GM21717 (cell line): ENCODE measurements at regions not wholly inside any gene's neighbourhood (a gene's known extent, or its start where the extent isn't known, plus 50 kb on each side); places are given as distances from the start of the nearest gene placed in this dataset.

Experiments used
- ATAC-seq: cut with Tn5 transposase; IDR thresholded peaks from one replicate; pipeline ENCODE4 v1.9.1; 2021; ENCODE audit warnings: mild to moderate bottlenecking, moderate library complexity; ENCODE audit not compliant: unreplicated experiment

DNA sequence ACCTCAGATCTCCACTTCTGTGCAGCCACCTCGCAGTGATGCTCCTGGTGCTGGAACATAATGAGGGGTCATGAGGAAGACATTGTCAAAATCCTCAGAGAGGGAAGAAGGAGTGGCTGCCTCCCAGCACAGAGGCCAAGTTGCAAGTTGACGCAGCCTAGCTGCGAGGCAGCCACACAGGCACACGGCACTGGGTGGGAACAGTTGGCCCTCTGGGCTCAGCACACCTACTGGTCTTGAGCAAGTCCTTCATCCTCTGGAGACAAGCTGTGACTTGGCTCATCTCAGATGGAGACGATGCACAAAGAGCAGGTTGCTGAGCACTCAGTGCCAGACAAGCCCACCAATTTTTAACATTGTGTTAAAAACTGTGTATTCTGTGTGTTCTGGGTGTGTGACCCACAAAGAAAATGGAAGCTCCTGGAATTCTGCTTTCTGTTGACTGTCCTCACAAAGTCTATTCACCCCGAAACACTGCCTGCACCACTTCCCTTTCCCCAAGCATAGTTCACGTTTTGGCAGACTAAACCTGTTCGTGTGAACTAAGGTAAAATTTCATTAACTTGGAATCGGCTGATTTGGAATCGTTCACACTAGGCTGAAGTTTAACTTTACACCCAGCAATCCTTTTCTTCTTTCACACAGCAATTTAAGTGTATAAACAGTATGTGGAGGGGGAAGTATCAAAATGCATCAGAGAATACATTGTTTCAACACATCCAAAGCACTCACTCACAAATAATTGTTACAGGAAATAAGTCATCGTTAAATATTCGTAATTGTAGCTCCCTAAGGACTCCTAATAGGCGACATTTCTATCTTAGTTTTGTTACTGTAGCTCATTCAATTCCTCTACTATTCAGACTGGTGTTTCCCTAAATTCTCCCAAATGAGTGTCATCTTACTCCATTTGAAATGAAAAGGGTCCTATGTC lies 266.6 kb upstream of the ID2 start:
- no peak for ATAC-seq

GRCh38 chr2:8416001-8416571 lies 265.8 kb upstream of the ID2 start:
- no peak for ATAC-seq

DNA sequence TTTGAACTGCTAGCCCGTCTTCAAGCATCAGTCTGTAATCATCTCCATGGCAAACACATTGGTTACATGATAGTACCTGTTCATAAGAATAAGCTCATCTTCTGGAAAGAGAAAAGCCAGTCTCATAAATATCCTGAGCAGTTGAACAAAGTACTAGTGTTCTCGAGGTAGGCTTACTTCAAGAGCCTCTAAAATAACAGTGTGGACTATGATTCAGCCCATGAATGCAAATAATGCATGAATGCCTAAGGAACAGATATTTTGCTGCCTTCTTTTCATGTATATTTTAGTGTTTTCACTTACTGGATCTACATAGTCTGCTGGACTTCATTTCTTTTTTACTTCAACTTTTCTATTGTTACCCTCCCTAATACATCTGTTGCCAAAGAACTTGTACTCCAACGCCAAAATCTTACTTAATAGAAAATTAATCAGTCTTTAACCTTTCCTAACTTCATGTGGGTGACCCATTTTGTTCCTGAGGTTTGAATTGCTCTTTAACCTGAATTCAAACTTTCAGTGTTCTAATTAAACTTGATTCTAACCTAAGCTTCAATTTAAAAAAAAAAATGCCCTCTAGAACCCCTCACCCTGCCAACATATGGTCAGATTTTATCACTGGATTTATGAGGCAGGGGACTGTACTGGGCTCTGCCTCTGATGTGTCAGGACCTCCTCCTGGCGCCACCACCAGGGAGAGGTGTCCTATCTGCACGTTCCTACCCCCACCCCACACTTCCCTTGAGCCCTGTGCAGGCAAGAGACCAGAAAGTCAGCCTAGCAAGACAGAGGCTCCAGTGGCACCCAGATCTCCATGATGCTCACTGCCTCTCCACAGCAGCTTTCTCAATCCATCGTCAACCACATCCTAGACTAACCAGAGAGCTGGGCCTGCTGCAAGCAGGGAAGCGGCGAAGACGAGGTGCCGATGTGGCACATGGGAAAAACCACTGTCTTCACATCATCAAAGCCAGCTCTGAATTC lies 264.7 kb upstream of the ID2 start:
- no peak for ATAC-seq

GRCh38 chr2:8418721-8419120 lies 263.1 kb upstream of the ID2 start:
- ATAC-seq = no peak

- ATAC-seq = no peak
Observed at GRCh38 chr2:8421658-8422449, 260.0 kb upstream of the ID2 start.

DNA sequence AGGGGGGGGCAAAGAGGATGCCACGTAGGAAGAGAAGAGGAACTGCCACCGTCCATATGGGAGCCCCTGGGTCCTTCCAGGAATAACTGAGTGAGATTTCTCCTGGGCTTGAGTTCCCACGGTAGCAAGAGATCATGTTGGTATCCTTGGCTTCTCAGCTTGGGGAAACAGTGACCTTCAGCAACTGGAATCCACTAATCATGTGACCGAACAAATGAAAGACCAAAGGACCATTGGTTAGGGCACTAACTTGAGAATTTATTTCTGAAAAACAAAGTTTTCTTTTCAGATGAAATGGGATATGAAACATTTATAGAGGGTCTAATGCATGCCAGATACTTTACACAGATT lies 259.4 kb upstream of the ID2 start:
- ATAC-seq = no peak

GRCh38 chr2:8424997-8425900 lies 256.6 kb upstream of the ID2 start:
- no peak for ATAC-seq

DNA sequence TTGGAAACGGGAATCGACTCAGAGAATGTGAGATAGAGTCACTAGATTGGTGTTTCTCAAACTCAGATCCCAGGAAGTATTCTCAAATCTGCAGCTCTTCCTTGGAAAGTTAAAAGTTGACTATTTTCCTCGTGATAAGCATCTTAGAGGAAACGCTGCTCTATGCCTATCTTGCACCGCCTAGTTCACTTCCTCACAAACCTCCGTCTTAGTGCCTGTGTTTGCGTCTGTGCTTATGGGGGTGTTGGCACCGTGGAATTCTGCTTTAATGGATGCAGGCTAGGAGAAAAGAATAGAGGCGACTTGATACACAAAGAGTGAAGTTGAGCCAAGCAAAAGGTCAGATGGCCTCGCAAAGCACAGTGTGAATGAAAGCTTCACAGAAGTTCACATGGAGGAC lies 255.3 kb upstream of the ID2 start:
- ATAC-seq = no peak

- ATAC-seq = no peak
Observed at GRCh38 chr2:8427211-8427610, 254.6 kb upstream of the ID2 start.

GRCh38 chr2:8430628-8431027 lies 251.2 kb upstream of the ID2 start:
- no peak for ATAC-seq

DNA sequence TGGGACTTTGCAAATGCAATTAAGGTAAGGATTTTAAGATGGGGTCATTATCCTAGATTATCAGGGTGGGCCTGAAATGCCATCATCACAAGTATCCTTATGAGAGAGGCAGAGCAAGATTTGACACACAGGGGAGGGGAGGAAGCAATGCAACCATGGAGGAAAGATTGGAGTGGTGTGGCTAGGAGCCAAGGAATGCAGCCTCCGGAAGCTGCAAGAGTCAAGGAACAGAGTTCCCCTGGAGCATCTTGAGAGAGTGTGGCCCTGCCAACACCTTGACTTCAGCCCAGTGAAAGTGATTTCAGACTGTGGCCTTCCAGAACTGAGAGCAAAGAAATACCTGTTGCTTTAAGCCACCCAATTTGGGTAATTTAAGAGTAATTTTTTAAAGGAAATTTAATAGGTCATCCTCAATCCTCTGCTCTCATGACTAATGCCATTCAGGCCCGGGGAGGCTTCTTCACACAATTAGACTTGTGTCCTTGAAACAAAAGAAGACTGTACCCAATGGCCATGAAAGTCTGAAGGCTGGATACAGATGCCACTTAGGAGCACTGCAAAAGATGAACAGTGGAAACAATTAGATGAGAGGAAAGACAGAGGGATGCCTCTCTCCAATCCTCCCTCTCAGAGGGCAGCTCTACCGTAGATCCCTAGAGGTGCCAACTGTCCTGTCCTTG lies 250.3 kb upstream of the ID2 start:
- ATAC-seq = no peak

GRCh38 chr2:8432706-8433336 lies 249.0 kb upstream of the ID2 start:
- ATAC-seq = no peak

- ATAC-seq = no peak
Observed at GRCh38 chr2:8433390-8433789, 248.5 kb upstream of the ID2 start.

- no peak for ATAC-seq
Observed at GRCh38 chr2:8435608-8436007, 246.2 kb upstream of the ID2 start.

- ATAC-seq = no peak
Observed at GRCh38 chr2:8436585-8436984, 245.3 kb upstream of the ID2 start.

- ATAC-seq = no peak
Observed at GRCh38 chr2:8437228-8437948, 244.5 kb upstream of the ID2 start.

DNA sequence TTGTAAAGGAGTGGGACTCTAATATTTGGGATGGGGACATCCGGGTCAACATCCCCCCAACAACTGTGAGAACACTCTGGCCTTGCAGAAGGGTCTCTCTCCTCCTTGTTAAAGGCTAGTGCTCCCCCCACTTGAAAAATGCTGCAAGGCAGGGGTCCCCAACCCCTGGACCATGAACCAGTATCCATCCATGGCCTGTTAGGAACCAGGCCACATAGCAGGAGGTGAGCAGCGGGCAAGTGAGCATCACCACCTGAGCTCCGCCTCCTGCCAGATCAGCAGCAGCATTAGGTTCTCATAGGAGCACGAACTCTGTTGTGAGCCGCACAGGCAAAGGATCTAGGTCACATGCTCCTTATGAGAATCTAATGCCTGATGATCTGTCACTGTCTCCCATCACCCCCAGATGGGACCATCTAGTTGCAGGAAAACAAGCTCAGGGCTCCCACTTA lies 243.9 kb upstream of the ID2 start:
- ATAC-seq = no peak

DNA sequence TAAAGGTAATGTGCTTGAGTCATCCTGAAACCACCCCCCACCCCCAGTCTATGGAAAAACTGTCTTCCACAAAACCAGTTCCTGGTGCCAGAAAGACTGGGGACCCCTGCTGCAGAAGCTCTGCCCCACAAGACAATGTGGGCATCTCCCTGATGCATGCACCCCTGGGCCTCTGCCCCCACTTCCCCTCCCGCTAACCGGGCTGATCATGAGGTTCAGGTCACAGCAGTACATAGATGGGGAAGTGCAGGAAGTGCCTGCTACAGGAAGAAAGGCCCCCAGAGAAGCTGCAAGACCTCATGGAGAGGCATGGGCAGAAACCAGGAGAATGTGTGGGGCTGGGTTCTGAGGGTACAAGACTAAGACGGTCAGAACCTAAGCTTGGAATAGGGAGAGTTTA lies 243.4 kb upstream of the ID2 start:
- ATAC-seq = no peak
